ENCODE measurements at regions not wholly inside any gene's neighbourhood (a gene's known extent, or its start where the extent isn't known, plus 50 kb on each side); places are given as distances from the start of the nearest gene placed in this dataset.

GRCh38 chr12:65707051-65707450, 117.2 kb upstream of the HMGA2 start:
- H3K9me3 ChIP-seq, result peaks cover 16 to 19% of the 10 kb centered on the region in 2 donors
- H3K4me3 ChIP-seq, result no peak overlapping the region
- H3K36me3 ChIP-seq, result no peaks in the 10 kb centered on the region
- H3K27ac ChIP-seq, result no peak overlapping the region
- TF ChIP-seq EP300 (IDR thresholded peaks at IDR 0.05; ENCODE audit: low read depth), result no peak
- TF ChIP-seq, protein P1, sequence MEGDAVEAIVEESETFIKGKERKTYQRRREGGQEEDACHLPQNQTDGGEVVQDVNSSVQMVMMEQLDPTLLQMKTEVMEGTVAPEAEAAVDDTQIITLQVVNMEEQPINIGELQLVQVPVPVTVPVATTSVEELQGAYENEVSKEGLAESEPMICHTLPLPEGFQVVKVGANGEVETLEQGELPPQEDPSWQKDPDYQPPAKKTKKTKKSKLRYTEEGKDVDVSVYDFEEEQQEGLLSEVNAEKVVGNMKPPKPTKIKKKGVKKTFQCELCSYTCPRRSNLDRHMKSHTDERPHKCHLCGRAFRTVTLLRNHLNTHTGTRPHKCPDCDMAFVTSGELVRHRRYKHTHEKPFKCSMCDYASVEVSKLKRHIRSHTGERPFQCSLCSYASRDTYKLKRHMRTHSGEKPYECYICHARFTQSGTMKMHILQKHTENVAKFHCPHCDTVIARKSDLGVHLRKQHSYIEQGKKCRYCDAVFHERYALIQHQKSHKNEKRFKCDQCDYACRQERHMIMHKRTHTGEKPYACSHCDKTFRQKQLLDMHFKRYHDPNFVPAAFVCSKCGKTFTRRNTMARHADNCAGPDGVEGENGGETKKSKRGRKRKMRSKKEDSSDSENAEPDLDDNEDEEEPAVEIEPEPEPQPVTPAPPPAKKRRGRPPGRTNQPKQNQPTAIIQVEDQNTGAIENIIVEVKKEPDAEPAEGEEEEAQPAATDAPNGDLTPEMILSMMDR (IDR thresholded peaks at IDR 0.05), result no peak
- no peak for TF ChIP-seq POLR2A (IDR thresholded peaks at IDR 0.05)
- no peak for TF ChIP-seq POLR2AphosphoS5 (IDR thresholded peaks at IDR 0.05)
- intact Hi-C loops (cut with DNase I; ENCODE audit: low total_unique reads), result no loop called here
- in situ Hi-C loops (cut with MboI; ENCODE audit: low pct_ligation_motif_present in 1 of 4, low pct_unique_long_range_greater_than_20kb in 1 of 4, low sequenced_read_pairs in 3 of 4), result no loop called here
- DNase-seq, result no peak
- peaks cover 4% of the 10 kb centered on the region for H3K27me3 ChIP-seq
- H3K4me1 ChIP-seq, result no peaks in the 10 kb centered on the region

DNA sequence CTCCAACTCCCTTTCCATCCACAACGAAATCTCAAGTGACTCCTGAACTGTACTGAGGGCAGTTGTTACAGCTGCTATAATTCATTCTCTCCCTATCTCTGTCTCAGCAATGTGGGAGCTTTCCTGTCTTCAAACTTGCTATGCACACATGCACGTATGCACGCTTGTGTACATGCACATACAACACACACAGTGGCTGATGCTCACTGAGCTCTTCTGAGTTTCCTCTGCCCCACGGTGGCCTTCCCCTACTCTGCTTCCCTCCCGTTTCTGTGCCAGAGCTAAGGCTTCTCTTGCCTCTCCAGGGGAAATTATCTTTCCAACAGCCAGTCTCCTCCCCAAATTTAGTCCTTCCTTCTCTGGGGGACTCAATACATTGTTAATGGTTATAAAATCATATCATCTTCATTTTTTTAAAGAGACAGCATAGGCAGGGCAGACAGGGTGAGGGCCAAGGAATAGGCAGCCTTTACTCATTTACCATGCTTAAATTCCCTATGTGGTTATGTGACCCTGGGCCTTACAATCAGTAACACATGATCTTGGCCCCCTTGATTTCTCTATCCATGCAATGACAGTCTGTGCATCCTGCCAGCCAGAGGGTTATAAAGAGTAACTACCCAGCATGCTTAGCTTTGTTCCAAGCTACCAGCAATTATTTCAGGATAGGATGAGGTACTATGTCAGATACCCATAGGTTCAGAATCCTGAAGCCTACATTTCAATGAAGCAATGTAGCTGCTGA, 111.9 kb upstream of the HMGA2 start:
- in situ Hi-C loops (cut with MboI; ENCODE audit: low pct_ligation_motif_present in 1 of 4, low pct_unique_long_range_greater_than_20kb in 1 of 4, low sequenced_read_pairs in 3 of 4) (no loop called here), intact Hi-C loops (cut with DNase I; ENCODE audit: low total_unique reads) (no loop called here)
- 67 to 82% methylated on average over 1 to 5 of the region's 5 CpGs for WGBS, 2 donors (ENCODE audit: low coverage in 1 of 2)
- Histone ChIP-seq H3K36me3 (no peaks in the 10 kb centered on the region), H3K4me1 (no peaks in the 10 kb centered on the region), H3K9me3 (no peaks in the 10 kb centered on the region), H3K4me3 (no peak overlapping the region), H3K27me3 (no peaks in the 10 kb centered on the region), H3K27ac (no peak overlapping the region)
- TF ChIP-seq POLR2A (IDR thresholded peaks at IDR 0.05) (no peak), POLR2AphosphoS5 (IDR thresholded peaks at IDR 0.05) (no peak), EP300 (IDR thresholded peaks at IDR 0.05; ENCODE audit: low read depth) (no peak)
- TF ChIP-seq, protein P1 (IDR thresholded peaks at IDR 0.05), result no peak
- no peak for DNase-seq

GRCh38 chr12:65715961-65716360, 108.3 kb upstream of the HMGA2 start:
- peaks cover 7% of the 10 kb centered on the region for H3K27me3 ChIP-seq
- H3K4me3 ChIP-seq, result no peak overlapping the region
- H3K4me1 ChIP-seq, result no peaks in the 10 kb centered on the region
- intact Hi-C loops (cut with DNase I; ENCODE audit: low total_unique reads) (no loop called here), in situ Hi-C loops (cut with MboI; ENCODE audit: low pct_ligation_motif_present in 1 of 4, low pct_unique_long_range_greater_than_20kb in 1 of 4, low sequenced_read_pairs in 3 of 4) (no loop called here)
- 87 to 100% methylated on average over 5 of the region's 5 CpGs for WGBS, 2 donors (ENCODE audit: low coverage in 1 of 2)
- no peak for DNase-seq
- H3K27ac ChIP-seq, result no peak overlapping the region
- H3K36me3 ChIP-seq, result no peaks in the 10 kb centered on the region
- H3K9me3 ChIP-seq, result no peaks in the 10 kb centered on the region
- no peak for TF ChIP-seq POLR2A (IDR thresholded peaks at IDR 0.05)
- TF ChIP-seq EP300 (IDR thresholded peaks at IDR 0.05; ENCODE audit: low read depth), result no peak
- TF ChIP-seq, protein P1 (IDR thresholded peaks at IDR 0.05), result no peak
- TF ChIP-seq POLR2AphosphoS5 (IDR thresholded peaks at IDR 0.05), result no peak

DNA sequence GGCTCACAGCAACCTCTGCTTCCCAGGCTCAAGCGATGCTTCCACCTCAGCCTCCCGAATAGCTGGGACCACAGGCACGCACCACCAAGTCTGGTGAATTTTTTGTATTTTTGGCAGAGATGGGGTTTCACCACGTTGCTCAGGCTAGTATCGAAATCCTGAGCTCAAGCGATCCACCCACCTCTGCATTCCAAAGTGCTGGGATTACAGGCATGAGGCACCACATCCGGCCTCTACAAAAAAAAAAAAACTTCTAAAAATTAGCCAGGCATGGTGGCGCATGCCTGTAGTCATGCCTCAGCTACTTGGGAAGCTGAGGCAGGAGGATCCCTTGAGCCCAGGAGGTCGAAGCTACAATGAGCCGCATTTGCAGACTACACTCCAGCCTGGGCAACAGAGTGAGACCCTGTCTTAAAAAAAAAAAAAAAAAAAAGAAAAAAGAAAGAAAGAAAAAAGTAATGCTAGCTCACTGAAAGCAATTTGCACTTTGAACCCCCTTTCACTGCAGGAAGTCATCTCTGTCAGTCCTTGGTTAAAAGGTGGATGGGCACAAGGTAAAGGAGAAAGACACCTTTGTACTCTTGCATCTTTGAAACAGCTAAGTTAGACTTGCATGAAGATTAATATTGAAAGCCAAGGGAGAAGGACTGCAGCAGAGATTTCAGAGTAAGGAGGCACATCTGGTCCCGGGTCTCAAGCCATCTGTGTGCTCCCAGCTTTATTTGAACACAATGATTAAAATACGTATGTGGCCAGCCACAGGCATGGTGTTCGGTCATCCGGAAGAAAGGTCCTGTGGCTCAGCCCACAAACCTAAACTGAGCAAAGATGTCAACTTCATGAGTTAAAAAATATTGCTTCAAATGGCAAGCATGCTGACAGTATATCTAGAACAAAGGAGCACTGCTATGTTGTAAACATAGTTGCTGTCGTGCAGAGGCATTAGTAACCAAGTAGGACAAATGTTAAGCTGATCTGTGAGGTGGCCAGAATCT, 103.8 kb upstream of the HMGA2 start:
- intact Hi-C loops (cut with DNase I; ENCODE audit: low total_unique reads) (no loop called here), in situ Hi-C loops (cut with MboI; ENCODE audit: low pct_ligation_motif_present in 1 of 4, low pct_unique_long_range_greater_than_20kb in 1 of 4, low sequenced_read_pairs in 3 of 4) (no loop called here)
- Histone ChIP-seq H3K27ac (no peak overlapping the region), H3K9me3 (no peaks in the 10 kb centered on the region), H3K4me3 (no peak overlapping the region), H3K4me1 (no peaks in the 10 kb centered on the region), H3K36me3 (no peaks in the 10 kb centered on the region), H3K27me3 (peaks cover 34% of the 10 kb centered on the region)
- TF ChIP-seq POLR2AphosphoS5 (IDR thresholded peaks at IDR 0.05) (no peak), POLR2A (IDR thresholded peaks at IDR 0.05) (no peak)
- 85% methylated on average over 15 of the region's 15 CpGs; no CpG with 5 or more reads in 1 of the 2 donors for WGBS, 2 donors (ENCODE audit: low coverage in 1 of 2)
- DNase-seq, result no peak

All from transverse colon (tissue), 4 donors.